Ecto neural progenitor cell (in vitro differentiated cells): ENCODE measurements at regions not wholly inside any gene's neighbourhood (a gene's known extent, or its start where the extent isn't known, plus 50 kb on each side); places are given as distances from the start of the nearest gene placed in this dataset.
"Not testable (repeated sequence)": the region's sequence is repeated elsewhere in the genome, so short reads cannot be mapped to it uniquely, and the experiment has no call there.

ENCODE experiments used
- DNase-seq: peaks from one replicate; pipeline ENCODE4 v3.0.0-alpha.2; 2018; ENCODE audit warnings: low spot score

DNA sequence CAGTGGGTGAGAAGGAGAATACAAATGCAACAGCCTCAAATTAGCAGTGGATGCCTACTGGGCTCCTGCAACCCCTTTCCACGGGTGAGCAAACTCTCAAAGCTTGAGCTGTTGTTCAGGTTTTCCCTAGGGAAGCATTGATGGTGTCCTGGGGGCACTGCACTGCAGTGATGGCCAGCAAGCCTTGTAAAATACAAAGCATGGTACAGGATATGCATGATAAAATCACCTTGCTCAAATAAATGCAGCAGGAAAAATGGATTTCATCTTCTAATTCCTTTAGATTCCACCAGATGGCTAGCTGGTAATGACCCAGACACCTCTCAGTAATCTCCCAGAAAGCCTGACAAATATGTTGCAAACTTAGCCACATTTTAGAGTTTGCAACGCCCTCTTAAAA is 698.2 kb downstream of the TRIB2 start:
- DNase-seq, result no peak

DNA sequence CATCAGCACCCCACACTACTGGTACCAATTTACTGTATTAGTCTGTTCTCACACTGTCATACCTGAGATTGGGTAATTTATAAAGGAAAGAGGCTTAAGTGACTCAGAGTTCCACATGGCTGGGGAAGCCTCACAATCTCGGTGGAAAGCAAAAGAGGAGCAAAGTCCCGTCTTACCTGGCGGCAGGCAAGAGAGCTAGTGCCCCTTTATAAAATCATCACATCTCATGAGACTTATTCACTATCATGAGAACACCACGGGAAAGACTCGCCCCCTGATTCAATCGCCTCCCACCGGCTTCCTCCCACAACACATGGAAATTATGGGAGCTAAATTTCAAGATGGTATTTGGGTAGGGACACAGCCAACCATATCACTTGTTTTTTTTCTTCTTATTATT is 717.2 kb downstream of the TRIB2 start:
- no peak for DNase-seq

DNA sequence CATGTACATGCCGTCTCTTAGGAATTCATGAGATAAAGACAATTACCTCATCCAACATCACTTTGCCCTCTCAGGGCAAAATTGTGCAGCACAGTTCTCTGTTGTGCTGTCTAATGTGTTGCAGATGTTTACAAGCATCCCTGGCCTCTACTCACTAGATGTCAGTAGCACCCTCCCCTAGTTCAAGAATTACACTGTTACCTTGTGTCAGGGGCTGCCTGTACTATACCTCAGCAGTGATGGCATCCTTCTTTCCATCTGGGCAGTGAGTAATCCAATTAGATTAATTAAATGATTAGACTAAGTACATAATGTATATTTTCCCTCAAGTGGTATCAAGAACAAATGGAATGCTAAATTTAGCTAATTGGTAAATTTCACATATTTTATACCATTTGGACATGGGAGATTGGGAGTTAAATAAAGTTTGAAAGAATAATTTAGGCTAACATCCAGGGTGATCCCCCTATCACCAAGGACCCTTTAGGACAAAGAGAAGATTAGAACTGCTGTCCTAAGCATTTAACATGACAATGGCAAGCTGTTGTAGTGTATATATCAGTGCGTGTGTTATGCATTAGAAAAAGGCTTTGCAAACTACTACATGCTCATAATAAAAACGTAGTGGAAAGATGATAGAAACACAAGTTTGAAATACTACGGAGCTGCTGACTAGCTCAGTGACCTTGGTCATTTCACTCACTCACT is 727.0 kb downstream of the TRIB2 start:
- not testable (repeated sequence) for DNase-seq

DNA sequence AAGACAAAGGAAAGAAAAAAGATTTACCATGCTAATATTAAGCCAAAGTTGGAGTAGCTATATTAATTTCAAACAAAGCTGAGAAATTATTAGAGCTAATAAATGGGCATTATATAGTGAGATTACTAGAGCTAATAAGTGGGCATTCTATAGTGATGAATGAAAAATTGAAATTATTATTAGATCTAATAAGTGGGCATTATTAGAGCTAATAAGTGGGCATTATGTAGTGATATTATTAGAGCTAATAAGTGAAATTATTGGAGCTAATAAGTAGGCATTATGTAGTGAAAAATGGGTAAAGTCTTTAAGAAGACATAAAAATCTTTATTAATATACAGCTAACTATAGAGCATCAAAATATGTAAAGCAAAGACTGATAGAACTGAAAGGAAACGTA is 745.7 kb downstream of the TRIB2 start:
- no peak for DNase-seq

DNA sequence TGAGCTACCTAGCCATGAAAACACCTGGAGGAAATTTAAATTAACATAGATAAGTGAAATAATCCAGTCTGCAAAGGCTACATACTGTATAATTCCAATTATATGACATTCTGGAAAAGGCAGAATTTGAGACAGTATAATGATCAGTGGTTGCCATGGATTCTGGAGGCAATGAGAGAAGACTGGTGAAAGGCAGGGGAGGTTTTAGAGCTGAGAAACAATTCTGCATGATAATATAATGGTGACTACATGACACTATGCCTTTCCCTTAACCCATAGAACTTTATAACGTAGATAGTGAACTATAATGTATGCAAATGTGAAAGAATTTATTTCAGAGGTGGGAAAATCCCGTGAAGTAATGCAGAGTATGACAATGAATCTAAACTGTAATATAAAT is 749.3 kb downstream of the TRIB2 start:
- DNase-seq, result no peak

DNA sequence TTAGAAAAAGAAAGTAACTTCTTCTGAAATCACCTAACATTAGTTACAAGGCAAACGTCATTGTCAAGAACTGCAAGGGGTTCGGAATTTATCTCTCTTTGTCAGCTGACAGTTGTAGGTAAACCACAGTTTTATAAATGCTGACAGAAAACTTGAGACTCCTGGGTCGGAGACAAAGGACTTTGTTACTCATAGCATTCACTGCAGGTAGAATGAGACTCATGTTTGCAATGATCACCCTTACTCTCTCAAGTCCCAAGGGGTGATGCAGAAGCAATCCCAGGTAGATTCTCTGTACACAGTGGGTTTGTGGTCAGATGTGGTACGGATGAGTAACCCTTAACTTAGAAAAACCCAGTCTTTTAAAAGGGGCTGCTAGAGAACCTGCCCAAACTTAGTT is 757.8 kb downstream of the TRIB2 start:
- DNase-seq, result no peak

DNA sequence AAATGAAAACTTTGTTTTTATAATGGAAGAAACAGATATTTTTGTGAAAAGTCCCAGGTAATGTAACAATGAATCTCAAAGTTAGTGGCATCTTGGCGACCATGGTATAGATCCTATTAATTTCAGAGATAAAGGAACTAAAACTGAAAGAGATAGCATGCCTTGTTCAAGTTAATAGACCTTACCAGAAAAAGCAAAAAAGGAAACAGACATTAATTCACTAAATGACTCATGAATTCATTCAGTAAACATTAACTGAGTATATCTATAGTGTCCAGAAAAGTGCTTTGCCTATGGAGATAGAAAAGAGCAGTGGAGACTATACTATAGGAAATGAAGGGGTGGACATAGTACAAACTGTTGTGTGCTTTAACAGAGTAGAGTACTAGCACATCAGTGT is 763.3 kb downstream of the TRIB2 start:
- DNase-seq, result no peak

DNA sequence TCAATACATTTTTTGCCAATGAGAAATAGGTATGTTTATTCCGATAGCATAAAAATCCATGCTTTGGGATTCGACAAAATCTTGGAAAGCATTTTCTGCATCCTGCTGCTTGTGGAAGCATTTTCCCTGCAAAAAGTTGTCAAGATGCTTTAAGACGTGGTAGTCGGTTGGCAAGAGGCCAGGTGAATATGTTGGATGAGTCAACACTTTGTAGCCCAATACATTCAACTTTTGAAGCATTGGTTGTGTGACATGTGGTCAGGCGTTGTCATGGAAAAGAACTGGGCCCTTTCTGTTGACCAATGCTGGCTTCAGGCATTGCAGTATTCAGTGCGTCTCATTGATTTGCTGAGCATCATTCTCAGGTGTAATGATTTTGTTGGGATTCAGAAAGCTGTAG is 764.5 kb downstream of the TRIB2 start:
- DNase-seq, result no peak

DNA sequence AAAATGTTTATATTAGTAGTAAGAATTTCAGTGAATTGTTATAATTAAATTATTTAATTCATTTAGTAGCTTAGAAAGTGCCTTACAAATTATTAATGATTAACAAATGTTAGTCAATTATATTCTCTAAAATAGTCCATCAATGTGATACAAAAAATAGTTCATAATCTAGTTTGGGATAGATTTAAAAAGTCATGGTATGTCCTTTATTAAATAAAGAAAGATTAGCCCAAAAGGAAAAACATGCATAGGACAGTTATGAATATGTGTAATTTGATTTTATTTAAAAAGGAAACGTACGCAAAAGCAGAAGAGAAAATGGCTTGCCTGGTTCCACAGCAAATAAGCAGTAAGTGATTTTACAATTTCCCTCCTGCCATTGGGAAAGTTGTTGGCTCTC is 768.5 kb downstream of the TRIB2 start:
- no peak for DNase-seq

DNA sequence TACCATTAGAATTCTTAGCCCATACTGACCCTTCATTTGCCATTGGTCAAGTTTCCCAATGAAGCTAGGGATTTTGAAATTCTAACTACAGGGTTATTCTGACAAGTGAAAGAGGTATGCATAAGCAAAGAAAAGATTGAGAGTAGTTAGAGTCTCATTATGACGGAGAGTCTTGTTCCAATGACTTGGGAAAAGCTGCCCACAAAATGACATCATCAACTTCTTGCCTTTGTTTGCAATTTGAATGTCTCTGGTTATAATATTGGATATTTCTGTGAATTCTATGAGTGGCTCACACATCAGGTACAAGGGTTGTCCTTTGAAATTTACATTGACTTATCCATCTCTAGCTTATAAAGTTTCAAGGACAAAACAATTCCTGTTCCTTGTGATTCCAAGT is 772.2 kb downstream of the TRIB2 start:
- no peak for DNase-seq

DNA sequence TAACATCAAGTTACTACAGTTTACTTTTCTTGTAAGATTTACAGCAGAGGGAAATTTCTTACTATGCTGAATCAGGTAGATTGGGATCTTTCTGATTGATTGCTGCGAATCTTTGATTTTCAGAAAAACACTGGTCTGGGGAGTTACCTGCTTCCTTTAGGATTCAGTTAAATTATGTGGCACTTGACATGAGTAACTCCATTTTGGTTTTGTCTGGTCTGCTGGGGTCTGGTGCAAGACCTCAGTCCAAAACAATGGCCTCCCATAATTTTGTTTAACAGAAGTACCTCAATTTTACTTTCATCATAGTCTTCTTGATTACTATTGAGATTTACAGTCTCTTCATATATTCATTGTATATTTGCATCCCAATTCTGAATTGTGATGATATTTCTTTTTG is 775.5 kb downstream of the TRIB2 start:
- DNase-seq, result no peak

DNA sequence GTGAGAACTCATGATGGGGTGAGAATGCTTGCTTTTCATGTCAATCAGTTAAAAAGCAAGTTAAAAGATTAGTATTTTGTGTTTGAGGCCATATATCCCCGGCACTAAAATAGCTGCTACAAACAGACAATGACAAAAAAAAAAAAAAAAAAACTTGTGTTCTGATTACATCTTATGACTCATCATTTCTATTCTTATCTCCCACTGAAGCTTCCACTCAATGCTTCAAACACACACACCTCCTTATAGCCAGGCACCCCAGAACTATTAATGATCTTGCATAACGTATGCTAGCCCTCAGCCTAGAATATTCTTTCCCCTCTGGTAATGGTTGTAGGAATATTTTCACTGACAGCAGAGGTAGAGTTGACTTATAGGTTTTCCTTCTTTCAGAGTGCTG is 778.3 kb downstream of the TRIB2 start:
- no peak for DNase-seq

DNA sequence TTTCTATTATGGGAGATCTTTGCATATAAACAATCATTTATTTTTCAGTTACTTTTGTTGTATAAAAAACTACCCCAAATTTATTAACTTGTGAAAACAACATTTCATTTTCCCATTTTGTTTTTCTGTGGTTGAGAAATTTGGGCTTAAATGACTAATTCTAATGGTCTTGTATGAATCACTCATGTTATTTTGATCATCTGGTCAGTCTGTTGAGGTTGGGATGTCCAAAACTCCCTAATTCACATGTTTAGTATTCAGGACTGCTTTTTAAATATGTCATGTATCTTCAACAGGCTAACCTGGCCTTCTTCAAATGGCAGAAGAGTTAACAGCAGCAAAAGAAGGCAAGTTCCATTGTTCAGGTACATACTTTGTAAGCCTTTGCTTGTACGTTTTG is 788.1 kb downstream of the TRIB2 start:
- DNase-seq, result no peak

DNA sequence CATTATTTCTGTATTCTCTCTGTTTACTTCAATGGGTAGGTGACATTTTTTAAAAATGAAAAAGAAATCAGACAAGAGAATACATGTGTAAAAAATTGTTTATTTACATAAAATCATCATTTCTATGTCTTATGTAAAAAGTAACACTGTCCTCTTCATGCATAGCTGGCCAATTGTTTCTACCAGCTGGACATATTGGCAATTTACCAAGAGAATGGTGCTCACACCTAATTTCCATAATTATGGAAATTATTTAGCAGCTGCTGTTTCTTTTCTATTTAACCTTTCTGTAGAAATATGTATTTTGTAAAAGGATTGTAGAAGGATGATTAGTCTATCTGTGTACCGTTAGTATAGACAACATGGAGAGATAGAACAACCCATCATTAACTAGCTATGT is 791.9 kb downstream of the TRIB2 start:
- no peak for DNase-seq

DNA sequence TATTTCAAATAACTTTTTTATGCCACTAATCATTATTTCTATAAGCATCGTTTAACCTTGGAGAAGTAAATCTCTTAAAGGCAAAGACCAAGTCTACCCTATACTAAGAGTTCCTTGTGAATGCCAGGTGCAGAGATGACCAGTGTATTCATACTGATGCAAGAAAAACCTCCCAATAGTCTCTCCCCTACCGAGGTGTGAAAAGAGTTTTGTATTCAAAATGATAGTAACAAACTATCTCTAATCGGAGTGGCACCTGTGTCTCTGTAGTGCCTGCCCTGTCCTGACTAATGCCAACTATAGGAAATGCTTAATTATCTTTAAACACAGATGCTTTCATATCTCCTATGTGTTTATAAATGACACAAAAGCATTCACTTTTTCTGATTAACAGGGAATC is 798.5 kb downstream of the TRIB2 start:
- DNase-seq, result no peak

DNA sequence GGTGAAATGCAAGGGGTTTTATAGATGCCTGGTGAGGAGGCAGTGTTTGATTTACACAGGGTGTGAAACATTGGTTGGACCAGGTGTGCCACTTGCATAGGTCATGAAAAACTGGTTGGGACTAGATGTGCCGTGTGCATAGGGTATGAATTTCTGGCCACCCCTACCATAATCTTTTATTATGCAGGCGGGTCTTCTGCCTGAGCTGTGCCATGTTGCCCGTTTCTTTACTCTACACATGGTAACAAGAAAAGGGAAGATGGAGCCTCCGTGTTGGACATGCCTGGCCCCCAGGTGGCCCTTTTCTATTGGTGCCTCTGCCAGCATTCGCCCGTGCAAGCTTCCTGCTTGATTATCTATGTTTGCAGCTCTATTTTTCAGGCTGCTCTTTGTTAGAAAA is 805.4 kb downstream of the TRIB2 start:
- DNase-seq, result no peak

DNA sequence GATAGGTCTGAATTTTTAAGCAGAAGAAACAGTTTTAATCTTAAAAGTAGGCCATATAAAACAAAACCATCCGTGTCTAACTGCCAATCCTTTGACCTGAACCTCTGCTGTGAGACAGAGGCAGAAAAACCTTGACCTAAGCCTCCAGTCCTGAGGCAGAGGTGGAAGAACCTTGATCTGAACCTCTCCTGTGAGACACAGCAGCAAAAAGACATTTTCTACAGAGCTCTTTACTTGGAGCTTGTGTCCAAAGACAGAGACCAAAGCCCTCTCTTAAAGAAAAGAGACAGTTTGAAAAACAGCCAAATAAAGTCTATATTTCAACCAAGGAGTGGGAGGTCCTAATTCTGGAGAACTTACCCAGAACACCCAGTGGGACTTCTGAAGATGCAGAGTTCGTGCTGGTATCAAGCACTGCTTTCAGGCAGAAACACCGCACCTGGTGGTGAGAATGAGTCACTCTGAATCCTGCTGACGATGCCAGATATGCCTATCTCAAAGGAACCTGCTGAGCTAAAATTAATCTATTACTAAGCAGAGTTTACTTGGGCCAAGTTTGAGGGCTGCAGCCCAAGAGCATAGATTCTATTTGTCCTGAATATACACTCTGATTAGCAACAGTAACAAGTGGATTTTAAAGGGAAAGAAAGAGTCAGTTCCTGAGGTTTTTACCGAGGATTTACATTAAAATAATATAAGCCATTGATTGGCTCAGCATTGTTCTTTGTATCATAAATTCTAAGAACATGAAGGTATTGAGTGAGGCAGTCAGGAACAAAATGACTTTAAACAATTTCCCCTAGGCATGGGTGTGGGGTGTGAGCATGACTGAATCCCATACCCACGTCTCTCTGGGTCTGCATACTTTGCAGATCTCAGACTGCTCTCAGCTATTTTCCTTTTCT is 806.4 kb downstream of the TRIB2 start:
- no peak for DNase-seq

DNA sequence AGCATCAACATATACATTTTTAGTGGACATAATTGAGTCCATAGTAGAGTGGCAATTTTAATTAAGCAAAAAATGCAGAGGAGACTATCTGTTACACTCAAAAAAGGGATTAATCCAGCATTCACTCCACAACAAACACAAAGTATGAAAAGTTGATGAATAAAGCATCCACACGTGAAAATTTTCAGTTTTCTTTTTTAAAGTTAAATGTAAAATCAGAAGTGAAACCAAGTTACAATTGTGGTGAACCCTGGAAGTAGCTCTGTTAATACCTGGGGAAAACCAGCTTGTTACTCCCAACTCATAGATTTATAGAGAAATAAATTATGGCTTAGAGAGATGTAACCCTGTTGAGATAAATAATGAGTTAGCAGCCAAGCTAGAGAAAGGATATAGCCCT is 807.8 kb downstream of the TRIB2 start:
- DNase-seq, result no peak

DNA sequence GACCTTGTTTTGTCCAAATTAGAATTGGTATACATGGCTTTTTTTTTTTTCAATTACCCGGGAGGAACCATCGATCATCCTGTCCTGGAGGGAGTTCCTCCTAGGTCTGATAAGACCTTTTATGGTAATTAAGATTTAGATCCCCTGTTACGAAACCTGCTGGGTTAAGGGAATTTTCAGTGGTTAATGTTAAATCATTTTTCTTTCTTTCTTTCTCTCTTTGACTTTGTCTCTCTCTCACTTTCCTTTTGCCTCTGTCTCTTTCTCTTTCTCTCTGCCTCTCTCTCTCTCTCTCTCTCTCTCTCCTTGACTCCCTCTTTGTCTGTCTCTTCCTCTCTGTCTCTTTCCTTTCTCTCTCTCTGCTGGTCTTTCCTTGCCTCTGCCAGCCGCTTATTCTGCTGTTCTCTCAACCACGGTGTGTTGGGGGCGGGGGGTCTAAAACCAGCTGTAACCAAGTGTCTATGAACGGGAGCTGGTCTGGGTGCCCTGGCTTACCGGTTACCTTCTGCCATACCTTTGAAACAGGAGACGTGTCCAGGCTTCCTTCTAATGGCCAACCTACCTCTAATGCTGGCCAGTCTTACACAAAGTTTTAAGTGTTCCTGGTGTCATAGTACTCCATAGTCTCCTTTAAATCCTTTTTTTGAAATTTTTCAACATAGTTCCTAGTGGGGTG is 815.1 kb downstream of the TRIB2 start:
- not testable (repeated sequence) for DNase-seq

DNA sequence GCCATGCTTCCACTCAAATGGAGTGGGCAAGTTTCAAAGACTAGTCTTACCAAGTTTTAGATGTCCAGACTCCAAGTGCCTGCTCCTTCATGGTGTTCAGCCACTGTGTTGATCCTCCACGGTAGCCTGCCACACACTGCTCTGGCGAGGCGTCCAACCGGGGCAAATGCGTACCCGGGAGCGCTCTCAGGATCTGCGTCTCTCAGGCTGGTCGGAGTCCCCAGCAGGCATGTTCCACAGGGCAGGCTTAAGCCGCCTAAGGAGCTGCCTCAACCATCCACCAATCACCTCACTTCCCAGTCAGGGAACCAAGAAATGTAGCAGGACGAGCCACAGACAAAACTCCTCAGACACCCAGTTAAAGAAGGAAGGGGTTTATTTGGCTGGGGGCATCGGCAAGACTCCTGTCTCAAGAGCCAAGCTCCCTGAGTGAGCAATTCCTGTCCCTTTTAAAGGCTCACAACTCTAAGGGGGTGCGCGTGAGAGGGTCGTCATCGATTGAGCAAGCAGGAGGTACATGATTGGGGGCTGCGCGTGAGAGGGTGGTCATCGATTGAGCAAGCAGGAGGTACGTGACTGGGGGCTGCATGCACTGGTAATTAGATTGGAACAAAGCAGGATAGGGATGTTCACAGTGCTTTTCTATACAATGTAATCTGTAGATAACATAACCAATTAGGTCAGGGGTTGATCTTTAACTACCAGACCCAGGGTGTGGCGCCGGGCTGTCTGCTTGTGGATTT is 816.2 kb downstream of the TRIB2 start:
- not testable (repeated sequence) for DNase-seq

DNA sequence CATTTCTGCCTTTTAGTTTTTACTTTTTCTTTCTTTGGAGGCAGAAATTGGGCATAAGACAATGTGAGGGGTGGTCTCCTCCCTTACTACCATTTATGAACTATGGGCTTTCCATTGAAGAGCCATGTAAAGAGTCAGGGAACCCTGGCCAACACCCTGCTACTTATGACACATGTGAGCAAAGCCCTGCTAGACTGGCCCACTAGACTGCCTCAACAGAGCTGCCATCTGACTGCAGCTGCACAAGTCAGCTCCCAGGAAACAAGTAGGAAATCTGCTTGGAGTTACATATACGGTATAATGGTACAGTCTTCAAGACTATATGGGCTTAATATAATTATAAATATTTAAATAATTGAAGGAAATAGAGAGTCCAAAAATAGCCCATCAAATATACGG is 816.8 kb downstream of the TRIB2 start:
- DNase-seq, result no peak

DNA sequence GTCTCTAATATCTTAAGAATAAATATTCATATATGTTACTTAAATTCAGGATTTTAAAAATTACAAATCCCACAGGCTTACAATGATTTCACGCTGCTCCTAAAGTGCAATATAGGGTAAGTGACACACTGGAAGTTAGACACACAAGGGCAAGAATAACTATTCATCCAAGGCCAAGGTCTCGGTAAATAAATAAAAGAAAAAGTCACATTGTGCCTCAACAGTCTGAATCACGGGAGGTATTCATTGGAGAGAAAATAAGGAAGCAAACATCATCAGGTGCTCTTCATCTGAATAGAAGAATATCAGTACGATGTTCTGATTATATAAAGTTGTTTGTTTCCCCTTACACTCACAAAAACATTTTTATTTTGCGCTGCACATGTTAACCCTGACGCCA is 820.2 kb downstream of the TRIB2 start:
- no peak for DNase-seq
